GM23248 (cell line): ENCODE measurements at regions not wholly inside any gene's neighbourhood (a gene's known extent, or its start where the extent isn't known, plus 50 kb on each side); places are given as distances from the start of the nearest gene placed in this dataset.

ENCODE experiments used
- EZH2 ChIP-seq: fragments of 200-600 bp; sonication (generic); IDR thresholded peaks from 2 replicates; pipeline ENCODE4 v1.6.1; 2018; ENCODE audit warnings: antibody characterized with exemption, mild to moderate bottlenecking; ENCODE audit not compliant: insufficient read depth, poor library complexity, severe bottlenecking
- EZH2phosphoT487 ChIP-seq: fragments of 200-600 bp; sonication (generic); IDR thresholded peaks from 2 replicates; pipeline ENCODE4 v1.6.1; 2018; ENCODE audit warnings: antibody characterized with exemption, moderate library complexity, mild to moderate bottlenecking, low read depth; ENCODE audit not compliant: insufficient read depth

DNA sequence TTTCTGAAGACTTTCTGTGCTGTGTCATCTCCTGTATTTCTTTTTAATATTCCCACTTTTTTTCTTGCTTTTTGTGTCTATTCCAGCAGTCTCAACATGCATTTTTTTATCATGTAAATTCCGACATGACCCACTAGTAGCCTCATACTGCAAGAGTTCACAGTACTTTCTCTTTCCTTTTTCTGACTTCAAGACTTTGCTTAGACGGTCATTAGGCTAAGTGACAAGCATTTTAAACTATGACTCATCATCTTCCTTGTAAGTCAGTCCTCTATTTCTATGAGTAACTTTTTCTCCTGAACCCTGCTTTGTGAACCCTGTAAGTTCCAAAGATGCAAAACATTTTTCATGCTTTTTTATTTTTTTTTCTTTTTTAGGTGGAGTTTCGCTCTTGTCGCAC lies 381.2 kb downstream of the TXNL1 start:
- no peak for TF ChIP-seq EZH2phosphoT487
- TF ChIP-seq EZH2: no peak
